Smooth muscle cell (in vitro differentiated cells): ENCODE measurements at regions not wholly inside any gene's neighbourhood (a gene's known extent, or its start where the extent isn't known, plus 50 kb on each side); places are given as distances from the start of the nearest gene placed in this dataset.

Source experiments
- DNase-seq: peaks from one replicate; lab custom pipeline; 2025; ENCODE audit not compliant: unreplicated experiment; lab: John Stamatoyannopoulos, UW
- H2AFZ ChIP-seq: fragments of 200-600 bp; sonication (generic); 2 replicates; pipeline ENCODE4 v1.6.0; 2016; ENCODE audit warnings: antibody characterized with exemption, low read depth, mild to moderate bottlenecking
- H3F3A ChIP-seq: fragments of 200-600 bp; sonication (generic); 2 replicates; pipeline ENCODE4 v1.6.0; 2017; ENCODE audit warnings: antibody characterized with exemption, low read depth
- H3K27ac ChIP-seq: fragments of 200-600 bp; sonication (generic); 2 replicates; pipeline ENCODE4 v1.5.1; 2016; ENCODE audit warnings: low read depth, mild to moderate bottlenecking
- H3K27me3 ChIP-seq: fragments of 200-600 bp; sonication (generic); 2 replicates; pipeline ENCODE4 v1.6.1; 2016; ENCODE audit warnings: low read depth, mild to moderate bottlenecking
- H3K36me3 ChIP-seq: fragments of 200-600 bp; sonication (generic); 2 replicates; pipeline ENCODE4 v1.5.1; 2016; ENCODE audit warnings: low read depth
- H3K4me1 ChIP-seq: fragments of 200-600 bp; sonication (generic); 2 replicates; pipeline ENCODE4 v1.5.1; 2016; ENCODE audit warnings: low read depth
- H3K4me2 ChIP-seq: fragments of 200-600 bp; sonication (generic); 2 replicates; pipeline ENCODE4 v1.6.0; 2016; ENCODE audit warnings: mild to moderate bottlenecking
- H3K4me3 ChIP-seq: fragments of 200-600 bp; sonication (generic); 2 replicates; pipeline ENCODE4 v1.5.1; 2016; ENCODE audit warnings: mild to moderate bottlenecking
- H3K79me2 ChIP-seq: fragments of 200-600 bp; sonication (generic); 2 replicates; pipeline ENCODE4 v1.6.0; 2016; ENCODE audit warnings: low read depth, mild to moderate bottlenecking
- H3K9ac ChIP-seq: fragments of 200-600 bp; sonication (generic); 2 replicates; pipeline ENCODE4 v1.6.0; 2016; ENCODE audit warnings: low read depth
- H3K9me3 ChIP-seq: fragments of 200-600 bp; sonication (generic); replicated peaks from 2 replicates; pipeline ENCODE4 v1.5.1; 2016; ENCODE audit warnings: low read depth
- H4K20me1 ChIP-seq: fragments of 200-600 bp; sonication (generic); 2 replicates; pipeline ENCODE4 v1.6.0; 2016; ENCODE audit warnings: low read depth
- CTCF ChIP-seq: fragments of 200-600 bp; sonication (generic); IDR thresholded peaks from 2 replicates; pipeline ENCODE4 v1.5.1; 2017; ENCODE audit warnings: borderline replicate concordance, mild to moderate bottlenecking, antibody characterized with exemption; ENCODE audit not compliant: insufficient read depth, poor library complexity, severe bottlenecking
- WGBS: methylation state at CpG from one replicate; pipeline ENCODE4 v1.1.7; 2016; ENCODE audit warnings: low lambda C conversion rate; 5-methylcytosine and 5-hydroxymethylcytosine counted together

- WGBS, result 97% methylated on average over 6 of the region's 6 CpGs
- Histone ChIP-seq H3K4me3 (no peak overlapping the region), H3K4me1 (peaks cover 19% of the 10 kb centered on the region), H3K36me3 (no peaks in the 10 kb centered on the region), H3K27me3 (no peaks in the 10 kb centered on the region), H3K79me2 (no peaks in the 10 kb centered on the region), H3F3A (peaks cover 22% of the 10 kb centered on the region), H3K4me2 (no peak overlapping the region), H3K27ac (no peak overlapping the region), H2AFZ (no peak overlapping the region), H4K20me1 (no peaks in the 10 kb centered on the region), H3K9me3 (no peaks in the 10 kb centered on the region), H3K9ac (no peak overlapping the region)
- no peak for TF ChIP-seq CTCF
- DNase-seq, result no peak
These were observed 132.0 kb upstream of the SERP2 start for GRCh38 chr13:44241638-44242037.

GRCh38 chr13:44242766-44243165, 130.9 kb upstream of the SERP2 start:
- Histone ChIP-seq H2AFZ (no peak overlapping the region), H3K4me1 (peaks cover 16% of the 10 kb centered on the region), H3F3A (peaks cover 14% of the 10 kb centered on the region), H3K27me3 (no peaks in the 10 kb centered on the region), H3K27ac (no peak overlapping the region), H3K9me3 (no peaks in the 10 kb centered on the region), H3K36me3 (no peaks in the 10 kb centered on the region), H3K4me3 (no peak overlapping the region), H3K9ac (no peak overlapping the region), H4K20me1 (no peaks in the 10 kb centered on the region), H3K79me2 (no peaks in the 10 kb centered on the region), H3K4me2 (no peak overlapping the region)
- TF ChIP-seq CTCF, result no peak
- DNase-seq, result no peak
- WGBS, result 89% methylated on average over 3 of the region's 3 CpGs

- TF ChIP-seq CTCF, result peak; percentile 41
- DNase-seq, result no peak
- Histone ChIP-seq H3K4me2 (peak overlapping the region; percentile 11), H3K4me3 (no peak overlapping the region), H2AFZ (no peak overlapping the region), H3F3A (peaks cover 9% of the 10 kb centered on the region), H4K20me1 (no peaks in the 10 kb centered on the region), H3K36me3 (no peaks in the 10 kb centered on the region), H3K79me2 (no peaks in the 10 kb centered on the region), H3K9ac (no peak overlapping the region), H3K4me1 (peaks cover 10% of the 10 kb centered on the region), H3K27ac (peak overlapping the region; percentile 65), H3K27me3 (no peaks in the 10 kb centered on the region), H3K9me3 (no peaks in the 10 kb centered on the region)
- 22% methylated on average over 11 of the region's 11 CpGs for WGBS
These were observed 130.3 kb upstream of the SERP2 start for GRCh38 chr13:44243198-44243857.

- Histone ChIP-seq H3K4me3 (no peak overlapping the region), H3F3A (peaks cover 7% of the 10 kb centered on the region), H2AFZ (no peak overlapping the region), H3K79me2 (no peaks in the 10 kb centered on the region), H3K4me2 (peak overlapping the region; percentile 44), H3K27me3 (no peaks in the 10 kb centered on the region), H3K4me1 (peaks cover 7% of the 10 kb centered on the region), H3K9ac (no peak overlapping the region), H3K9me3 (no peaks in the 10 kb centered on the region), H3K27ac (peak overlapping the region; percentile 65), H4K20me1 (no peaks in the 10 kb centered on the region), H3K36me3 (no peaks in the 10 kb centered on the region)
- 6% methylated on average over 6 of the region's 6 CpGs for WGBS
- no peak for DNase-seq
- TF ChIP-seq CTCF, result no peak
These were observed 129.3 kb upstream of the SERP2 start for GRCh38 chr13:44244288-44244687.
